ENCODE measurements at regions not wholly inside any gene's neighbourhood (a gene's known extent, or its start where the extent isn't known, plus 50 kb on each side); places are given as distances from the start of the nearest gene placed in this dataset.

DNA sequence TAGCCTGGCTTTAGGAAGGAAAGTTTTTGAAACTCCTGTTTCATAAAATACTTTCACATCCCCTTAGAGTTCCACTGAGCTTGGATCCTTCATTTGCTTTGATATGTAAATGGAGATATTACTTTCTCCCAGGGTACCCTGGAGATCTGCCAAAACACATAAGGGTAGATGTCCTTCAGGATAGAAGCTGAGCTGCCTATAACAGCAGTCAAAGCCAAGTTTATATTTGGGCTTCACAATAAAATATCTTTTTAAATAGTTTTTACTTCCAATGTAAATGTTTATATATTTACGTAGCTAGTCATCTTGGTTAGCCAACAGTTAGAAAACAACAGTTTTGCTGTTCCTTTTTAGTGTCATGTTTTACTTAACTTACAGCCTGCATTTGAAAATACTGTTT lies 742.3 kb upstream of the POU3F4 start:
- TF ChIP-seq CTCF (conservative IDR thresholded peaks at IDR 0.05; ENCODE audit: low read length) (no peak), EZH2phosphoT487 (IDR thresholded peaks at IDR 0.05; ENCODE audit: borderline replicate concordance, low read depth, low read length) (no peak)
